H7 (cell line): ENCODE measurements at regions not wholly inside any gene's neighbourhood (a gene's known extent, or its start where the extent isn't known, plus 50 kb on each side); places are given as distances from the start of the nearest gene placed in this dataset.

Source experiments
- DNase-seq: peaks from one replicate; pipeline ENCODE4 v3.0.0; 2012
- H3K27me3 ChIP-seq: 2 replicates; pipeline ENCODE4 v1.6.0; 2011; ENCODE audit warnings: mild to moderate bottlenecking, low read length; ENCODE audit not compliant: control insufficient read depth, insufficient read depth
- H3K36me3 ChIP-seq: replicated peaks from 2 replicates; pipeline ENCODE4 v1.5.1; 2011; ENCODE audit warnings: low read length; ENCODE audit not compliant: control insufficient read depth, insufficient read depth
- H3K4me3 ChIP-seq: 2 replicates; pipeline ENCODE4 v1.5.1; 2011; ENCODE audit warnings: low read depth, mild to moderate bottlenecking, control low read depth, low read length, moderate library complexity; ENCODE audit not compliant: insufficient read depth

DNA sequence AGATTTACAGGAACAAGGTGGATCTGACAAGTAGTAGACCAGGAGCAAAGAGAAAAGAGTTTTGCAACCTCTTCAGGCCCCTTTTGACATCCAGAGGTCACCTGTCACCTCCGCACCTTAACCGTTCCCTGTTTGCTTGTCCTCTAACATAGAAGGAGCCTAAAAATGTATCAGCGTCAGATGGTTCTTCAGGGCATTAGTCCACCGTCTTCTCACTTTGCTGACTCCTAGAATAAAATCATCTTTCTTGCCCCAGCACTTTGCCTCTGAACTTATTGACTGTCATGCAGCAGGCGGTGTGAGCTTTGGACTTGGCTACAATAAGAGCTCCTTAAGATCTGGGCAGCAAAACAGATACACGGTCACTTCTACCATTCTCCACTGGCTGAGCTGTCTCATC, 339.7 kb upstream of the B3GAT1 start:
- Histone ChIP-seq H3K4me3 (no peak overlapping the region), H3K27me3 (peaks cover 19% of the 10 kb centered on the region; the same call in 1 of the 2 replicates)
- DNase-seq, result no peak

DNA sequence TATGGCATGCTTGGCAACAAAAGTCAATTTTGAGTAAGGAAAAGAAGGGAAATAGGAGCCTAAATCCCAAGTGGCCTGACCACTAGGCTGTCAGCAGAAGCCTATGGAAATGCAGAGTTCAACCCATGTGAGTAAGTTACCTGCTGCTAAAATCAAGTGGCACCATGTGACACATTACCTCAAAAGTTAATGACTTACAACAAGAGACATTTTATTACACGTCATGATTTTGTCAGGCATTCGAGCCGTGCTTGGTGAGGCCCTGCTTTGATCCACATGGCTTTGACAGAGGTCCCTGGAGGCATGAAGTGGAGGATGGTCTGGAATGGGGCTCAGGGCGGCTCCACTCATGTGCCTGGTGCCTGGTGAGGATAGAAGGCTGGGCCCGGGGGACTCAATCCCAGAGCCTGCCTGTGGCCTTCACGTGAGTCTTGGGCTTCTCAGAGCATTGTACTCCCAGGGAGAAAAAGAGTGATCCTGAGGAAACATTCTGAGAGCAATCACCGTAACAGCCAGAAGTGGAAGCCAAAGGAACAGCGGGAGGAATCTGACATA, 339.1 kb upstream of the B3GAT1 start:
- DNase-seq, result no peak
- H3K27me3 ChIP-seq, result peaks cover 19% of the 10 kb centered on the region; the same call in 1 of the 2 replicates
- no peak overlapping the region for H3K4me3 ChIP-seq
- H3K36me3 ChIP-seq, result no peaks in the 10 kb centered on the region

More for the DNA sequence above, 339.7 kb upstream of the B3GAT1 start:
- H3K36me3 ChIP-seq, result no peaks in the 10 kb centered on the region

DNA sequence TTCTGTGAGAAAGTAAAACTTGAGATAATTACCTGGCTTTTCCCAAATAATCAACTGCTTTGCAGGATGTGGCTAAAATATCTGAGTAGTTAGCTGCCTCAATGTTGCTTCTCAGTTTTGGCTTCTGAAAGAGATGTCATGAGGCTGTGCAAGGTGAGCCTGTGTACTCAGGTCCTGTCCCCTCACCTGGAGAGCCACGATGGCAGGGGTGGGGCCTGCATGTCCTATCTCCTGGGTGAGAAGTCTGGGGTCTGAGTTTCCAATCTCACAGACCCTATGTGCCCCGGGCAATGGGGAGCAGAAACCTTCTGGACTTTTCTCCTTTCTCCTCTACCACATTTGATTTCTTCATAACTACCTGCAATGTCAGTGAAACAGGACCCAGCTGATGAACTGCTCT, 338.6 kb upstream of the B3GAT1 start:
- no peak for DNase-seq
- Histone ChIP-seq H3K4me3 (no peak overlapping the region), H3K27me3 (peaks cover 19% of the 10 kb centered on the region; the same call in 1 of the 2 replicates), H3K36me3 (no peaks in the 10 kb centered on the region)

DNA sequence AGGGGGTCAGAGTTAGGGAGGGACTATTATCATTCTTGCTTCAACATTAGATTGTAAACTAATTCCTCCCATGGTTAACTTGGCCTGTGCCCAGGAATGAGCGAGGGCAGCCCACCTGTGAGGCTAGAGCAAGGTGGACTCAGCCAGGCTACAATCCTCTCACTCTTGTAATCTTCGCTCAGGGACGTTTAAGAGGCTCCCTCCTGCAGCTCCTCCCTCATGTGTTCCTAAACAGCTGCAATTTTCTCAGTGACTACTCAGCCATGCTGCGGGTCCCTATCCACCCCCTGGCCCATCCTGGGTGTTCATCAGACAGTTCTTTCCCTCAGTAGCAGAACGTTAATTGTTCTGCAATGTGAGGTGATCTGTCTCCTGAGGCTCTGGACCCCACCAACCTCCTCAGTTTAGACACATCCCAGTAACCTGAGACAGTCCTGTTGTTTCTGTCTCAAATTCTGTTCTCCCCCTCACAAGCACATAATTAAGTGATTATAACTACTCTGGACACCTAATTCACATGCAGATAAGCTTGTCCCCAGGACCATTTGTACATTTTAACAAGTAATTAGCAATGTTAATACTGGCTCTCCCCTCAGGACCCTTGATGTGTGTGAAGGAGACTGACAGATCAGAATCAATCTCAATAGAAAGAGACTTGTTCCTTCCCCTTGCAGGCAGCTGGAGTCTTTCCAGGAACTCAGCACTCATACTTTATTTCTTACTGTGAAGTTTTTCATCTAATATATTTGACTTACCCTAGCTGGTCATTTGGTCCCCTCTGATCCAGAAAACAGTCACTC, 337.2 kb upstream of the B3GAT1 start:
- peaks cover 19% of the 10 kb centered on the region; the same call in 1 of the 2 replicates for H3K27me3 ChIP-seq
- no peak overlapping the region for H3K4me3 ChIP-seq
- DNase-seq, result no peak
- H3K36me3 ChIP-seq, result no peaks in the 10 kb centered on the region

DNA sequence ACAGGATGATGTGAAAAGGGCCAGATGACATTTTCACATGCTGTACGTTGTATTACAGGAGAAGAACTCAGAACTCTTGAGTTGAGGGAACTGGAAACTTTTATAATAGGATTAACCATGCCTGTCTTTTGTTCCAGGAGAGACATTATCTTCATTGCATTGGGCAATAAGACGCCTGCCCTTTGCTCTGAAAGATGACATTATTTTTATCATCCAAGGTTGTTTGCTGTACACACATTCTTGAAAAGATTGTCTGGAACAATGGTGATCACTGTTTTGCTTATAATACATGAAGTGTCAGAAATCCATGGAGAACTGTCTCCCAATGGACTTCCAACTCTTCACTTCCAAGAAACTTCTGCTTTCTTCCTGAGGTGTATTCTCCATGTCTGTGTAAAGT, 334.6 kb upstream of the B3GAT1 start:
- H3K27me3 ChIP-seq, result peaks cover 9% of the 10 kb centered on the region; the same call in 1 of the 2 replicates
- no peaks in the 10 kb centered on the region for H3K36me3 ChIP-seq
- H3K4me3 ChIP-seq, result no peak overlapping the region
- no peak for DNase-seq

DNA sequence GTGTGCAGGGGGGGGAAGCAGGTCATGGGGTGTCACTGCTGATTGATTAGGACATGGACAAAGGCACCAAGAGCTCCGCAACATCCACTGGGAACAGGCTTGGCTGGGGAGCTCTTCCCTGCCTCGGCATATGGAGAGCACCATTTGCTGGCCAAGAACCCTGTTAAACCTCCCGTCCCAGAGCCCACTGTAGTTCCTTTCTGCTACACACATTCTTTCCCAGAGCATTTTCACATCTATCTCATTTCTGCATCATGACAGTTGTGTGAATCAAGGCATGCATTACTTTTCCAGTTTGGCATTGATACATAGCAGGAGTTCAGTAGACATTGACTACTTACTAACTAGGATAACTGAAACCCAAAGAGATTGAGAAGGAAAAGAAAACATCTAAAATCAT, 333.4 kb upstream of the B3GAT1 start:
- no peak for DNase-seq
- peaks cover 2% of the 10 kb centered on the region; the same call in 1 of the 2 replicates for H3K27me3 ChIP-seq
- H3K4me3 ChIP-seq, result no peak overlapping the region
- H3K36me3 ChIP-seq, result no peaks in the 10 kb centered on the region

DNA sequence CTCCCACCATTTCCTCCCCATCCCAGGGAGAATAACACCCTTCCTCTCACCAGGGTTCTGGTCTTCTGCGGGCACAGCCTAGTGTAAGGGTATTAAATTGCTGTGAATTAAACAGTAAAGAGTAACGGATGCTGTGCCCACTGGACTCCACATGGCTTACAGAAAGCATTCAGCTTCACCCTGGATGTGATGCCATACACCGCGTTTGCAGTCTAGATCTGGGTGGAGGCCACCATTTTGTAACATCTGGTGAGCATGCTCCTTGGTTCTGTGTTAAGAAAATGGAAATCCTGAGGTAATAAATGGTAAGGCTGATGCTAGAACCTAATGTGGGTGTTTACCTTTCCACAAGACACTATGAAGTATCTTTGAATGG, 331.8 kb upstream of the B3GAT1 start:
- H3K4me3 ChIP-seq, result no peak overlapping the region
- peaks cover 2% of the 10 kb centered on the region; the same call in 1 of the 2 replicates for H3K27me3 ChIP-seq
- no peak for DNase-seq
- H3K36me3 ChIP-seq, result no peaks in the 10 kb centered on the region

DNA sequence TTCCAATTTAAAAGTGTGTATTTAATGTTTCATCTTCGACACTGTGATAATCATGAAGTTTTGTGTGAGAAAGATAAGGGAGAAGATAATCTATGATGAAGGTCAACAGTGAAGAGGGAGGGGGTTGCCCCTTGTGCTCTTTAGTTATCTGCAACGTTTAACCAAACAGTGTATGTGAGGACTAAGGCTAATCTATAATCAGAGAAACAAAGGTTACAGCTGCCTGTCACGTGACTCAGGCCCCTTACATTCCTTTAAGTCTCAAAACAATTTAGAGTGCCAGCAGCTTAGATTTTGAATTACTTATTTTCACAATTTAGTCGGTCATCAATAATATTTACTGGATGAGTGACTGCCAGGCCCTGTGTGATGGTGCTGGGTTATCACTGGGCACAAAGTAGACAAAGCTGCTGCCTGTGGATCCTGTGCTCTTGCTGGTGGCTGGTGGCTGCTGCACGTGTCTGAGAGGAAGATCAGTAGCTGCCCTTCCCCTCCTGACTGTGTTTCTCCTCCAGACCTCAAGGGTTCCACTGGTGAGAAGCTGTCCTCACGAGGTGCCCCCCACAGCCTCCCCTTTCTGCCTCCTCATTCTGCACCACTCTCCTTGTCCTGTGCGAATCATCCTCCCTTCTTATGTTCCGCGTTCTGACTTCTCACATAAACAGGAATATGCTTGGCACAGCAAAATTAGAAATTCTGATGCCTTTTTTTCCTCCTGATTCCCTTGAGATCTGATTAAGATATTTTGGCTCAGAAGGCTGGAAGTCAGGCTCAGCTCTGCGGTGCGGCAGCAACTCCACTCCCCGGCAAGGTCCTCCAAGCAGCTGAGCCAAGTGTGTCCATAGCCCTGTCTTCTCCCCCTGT, 331.1 kb upstream of the B3GAT1 start:
- Histone ChIP-seq H3K36me3 (no peaks in the 10 kb centered on the region), H3K27me3 (peaks cover 2% of the 10 kb centered on the region; the same call in 1 of the 2 replicates), H3K4me3 (no peak overlapping the region)
- DNase-seq, result no peak

DNA sequence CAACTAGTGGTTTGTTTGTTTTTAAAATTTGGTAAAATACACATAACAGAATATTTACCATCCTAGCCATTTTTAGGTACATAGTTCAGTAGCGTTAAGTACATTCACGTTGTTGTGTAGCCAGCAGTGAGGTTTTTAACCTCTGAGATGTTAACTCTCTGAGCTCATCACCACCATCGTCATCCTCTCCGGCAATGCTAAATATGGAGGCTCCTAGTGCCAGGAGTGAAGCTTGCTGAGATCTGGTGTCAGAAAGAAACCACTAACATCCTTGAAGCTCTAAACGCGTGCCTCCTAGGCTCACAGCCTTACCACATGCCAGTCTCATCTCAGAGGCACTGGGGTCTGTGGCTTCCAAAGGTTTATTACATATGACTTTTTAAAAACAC, 330.2 kb upstream of the B3GAT1 start:
- H3K4me3 ChIP-seq, result no peak overlapping the region
- H3K27me3 ChIP-seq, result peaks cover 2% of the 10 kb centered on the region; the same call in 1 of the 2 replicates
- H3K36me3 ChIP-seq, result no peaks in the 10 kb centered on the region
- no peak for DNase-seq

DNA sequence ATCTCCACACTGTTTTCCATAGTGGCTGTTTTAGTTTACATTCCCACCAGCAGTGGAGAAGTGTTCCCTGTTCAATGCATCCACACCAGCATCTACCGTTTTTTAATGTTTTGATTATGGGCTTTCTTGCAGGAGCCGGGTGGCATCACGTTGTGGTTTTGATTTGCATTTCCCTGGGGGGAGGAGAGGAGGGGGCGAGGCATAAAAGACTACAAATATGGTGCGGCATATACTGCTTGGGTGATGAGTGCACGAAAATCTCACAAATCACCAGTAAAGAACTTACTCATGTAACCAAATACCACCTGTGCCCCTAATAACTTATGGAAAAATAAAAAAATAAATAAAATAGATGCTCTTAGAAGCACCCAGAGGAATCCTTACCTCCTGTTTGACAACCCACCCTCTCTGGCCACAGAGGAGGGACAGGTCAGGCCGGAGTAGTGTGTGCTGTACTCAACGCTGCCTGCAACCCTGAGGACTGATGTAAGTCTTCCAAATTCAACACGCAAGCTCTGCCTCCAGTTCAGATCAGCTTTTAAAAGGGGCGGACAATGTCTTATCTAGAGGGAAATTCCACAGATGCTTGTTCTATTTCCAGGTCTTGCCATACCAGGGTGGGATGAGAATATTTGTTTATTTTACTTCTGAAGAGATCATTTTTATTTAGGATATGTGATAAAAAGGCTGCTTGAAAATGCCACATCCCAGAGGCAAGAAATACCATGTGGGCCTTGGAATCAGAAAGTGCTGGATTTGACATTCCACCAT, 329.6 kb upstream of the B3GAT1 start:
- Histone ChIP-seq H3K36me3 (no peaks in the 10 kb centered on the region), H3K4me3 (no peak overlapping the region), H3K27me3 (peaks cover 2% of the 10 kb centered on the region; the same call in 1 of the 2 replicates)
- DNase-seq, result peak; percentile 5

DNA sequence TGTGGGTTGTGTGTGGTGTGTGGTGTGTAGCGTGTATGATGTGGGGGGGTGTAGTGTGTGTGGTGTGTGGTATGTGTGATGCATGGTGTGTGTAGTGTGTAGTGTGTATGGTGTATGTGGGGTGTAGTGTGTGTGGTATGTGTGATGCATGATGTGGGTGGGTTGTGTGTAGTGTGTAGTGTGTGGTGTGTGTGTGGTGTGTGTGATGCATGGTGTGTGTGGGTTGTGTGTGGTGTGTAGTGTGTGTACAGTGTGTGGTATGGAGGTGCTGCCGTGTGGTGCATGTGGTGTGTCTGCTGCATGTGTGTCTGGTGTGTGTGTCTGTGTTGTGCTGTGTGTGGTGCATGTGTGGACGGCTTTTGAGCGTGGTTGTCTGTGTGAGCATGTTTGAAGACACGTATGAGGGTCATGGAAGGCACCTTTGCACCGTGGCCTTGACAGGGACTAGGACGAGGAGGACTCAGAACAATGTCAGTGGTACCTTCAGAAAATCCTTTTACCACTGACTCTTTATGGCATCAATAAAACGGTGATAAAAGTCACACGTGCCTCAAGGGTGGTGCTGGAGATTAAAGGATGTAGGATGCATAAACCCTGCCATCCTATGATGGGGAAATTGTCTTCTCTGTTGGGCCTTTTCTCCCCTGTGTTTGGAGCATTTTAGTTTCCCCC, 328.7 kb upstream of the B3GAT1 start:
- no peak for DNase-seq
- peaks cover 2% of the 10 kb centered on the region; the same call in 1 of the 2 replicates for H3K27me3 ChIP-seq
- no peaks in the 10 kb centered on the region for H3K36me3 ChIP-seq
- H3K4me3 ChIP-seq, result no peak overlapping the region

DNA sequence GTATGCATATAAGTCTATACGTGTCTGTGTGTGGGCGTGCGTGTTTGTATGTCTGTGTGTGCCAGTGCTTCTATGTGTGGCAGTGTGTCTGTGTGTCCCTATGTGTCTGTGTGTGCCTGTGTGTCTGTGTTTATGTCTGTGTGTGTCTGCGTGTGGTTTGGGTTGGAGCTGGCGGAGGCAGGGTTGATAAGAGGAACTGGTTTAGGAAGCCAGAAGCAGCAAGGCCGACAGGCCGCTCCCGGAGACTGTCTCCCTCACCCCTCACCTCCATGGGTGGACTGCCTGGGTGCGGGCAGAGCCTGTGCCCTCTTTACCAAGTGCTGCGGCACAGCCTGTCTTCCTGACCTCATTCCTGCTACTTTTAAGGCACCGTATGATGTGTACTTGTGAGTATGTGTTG, 327.1 kb upstream of the B3GAT1 start:
- DNase-seq, result no peak
- Histone ChIP-seq H3K27me3 (peaks cover 2% of the 10 kb centered on the region; the same call in 1 of the 2 replicates), H3K4me3 (no peak overlapping the region), H3K36me3 (no peaks in the 10 kb centered on the region)

DNA sequence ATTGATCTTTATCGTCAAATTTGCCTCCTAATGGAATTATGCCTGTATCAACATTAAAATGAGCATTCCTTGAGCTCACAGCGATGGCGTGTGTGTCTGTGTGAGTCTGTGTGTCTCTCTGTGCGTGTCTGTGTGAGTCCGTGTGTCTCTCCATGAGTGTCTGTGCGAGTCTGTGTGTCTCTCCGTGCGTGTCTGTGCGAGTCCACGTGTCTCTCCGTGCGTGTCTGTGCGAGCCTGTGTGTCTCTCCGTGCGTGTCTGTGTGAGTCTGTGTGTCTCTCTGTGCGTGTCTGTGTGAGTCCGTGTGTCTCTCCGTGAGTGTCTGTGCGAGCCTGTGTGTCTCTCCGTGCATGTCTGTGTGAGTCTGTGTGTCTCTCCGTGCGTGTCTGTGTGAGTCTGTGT, 326.5 kb upstream of the B3GAT1 start:
- Histone ChIP-seq H3K36me3 (no peaks in the 10 kb centered on the region), H3K4me3 (no peak overlapping the region), H3K27me3 (peaks cover 2% of the 10 kb centered on the region; the same call in 1 of the 2 replicates)
- no peak for DNase-seq
